ENCODE measurements at regions not wholly inside any gene's neighbourhood (a gene's known extent, or its start where the extent isn't known, plus 50 kb on each side); places are given as distances from the start of the nearest gene placed in this dataset.

DNA sequence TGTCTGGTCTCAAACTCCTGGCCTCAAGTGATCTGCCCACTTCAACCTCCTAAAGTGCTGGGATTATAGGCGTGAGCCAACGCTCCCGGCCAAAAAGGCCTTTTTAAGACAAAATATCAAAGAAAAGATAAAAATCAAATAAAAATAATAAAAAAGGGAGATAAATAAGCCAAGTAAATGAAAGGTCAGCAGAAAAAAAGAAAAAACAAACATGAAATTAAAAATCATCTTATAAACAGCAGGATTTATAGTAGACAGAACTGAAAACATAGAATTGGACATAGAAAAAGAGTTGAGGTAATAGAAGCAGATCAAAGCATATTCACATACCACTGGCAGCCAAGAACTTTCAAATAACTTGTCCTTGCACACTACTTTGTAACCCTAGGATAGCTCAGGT lies 983.4 kb downstream of the ROBO2 start:
- DNase-seq, result no peak
- Histone ChIP-seq H3K27me3 (no peaks in the 10 kb centered on the region), H3K9me3 (no peaks in the 10 kb centered on the region), H3K4me3 (no peak overlapping the region), H3K4me1 (no peaks in the 10 kb centered on the region), H3K27ac (no peak overlapping the region), H3K36me3 (ENCODE audit: low read depth, missing control alignments) (no peaks in the 10 kb centered on the region)
- WGBS, 2 donors, result 95% methylated on average over 3 of the region's 3 CpGs
- intact Hi-C loops (cut with DNase I; ENCODE audit: low total_unique reads), result no loop called here
- TF ChIP-seq, protein P1, sequence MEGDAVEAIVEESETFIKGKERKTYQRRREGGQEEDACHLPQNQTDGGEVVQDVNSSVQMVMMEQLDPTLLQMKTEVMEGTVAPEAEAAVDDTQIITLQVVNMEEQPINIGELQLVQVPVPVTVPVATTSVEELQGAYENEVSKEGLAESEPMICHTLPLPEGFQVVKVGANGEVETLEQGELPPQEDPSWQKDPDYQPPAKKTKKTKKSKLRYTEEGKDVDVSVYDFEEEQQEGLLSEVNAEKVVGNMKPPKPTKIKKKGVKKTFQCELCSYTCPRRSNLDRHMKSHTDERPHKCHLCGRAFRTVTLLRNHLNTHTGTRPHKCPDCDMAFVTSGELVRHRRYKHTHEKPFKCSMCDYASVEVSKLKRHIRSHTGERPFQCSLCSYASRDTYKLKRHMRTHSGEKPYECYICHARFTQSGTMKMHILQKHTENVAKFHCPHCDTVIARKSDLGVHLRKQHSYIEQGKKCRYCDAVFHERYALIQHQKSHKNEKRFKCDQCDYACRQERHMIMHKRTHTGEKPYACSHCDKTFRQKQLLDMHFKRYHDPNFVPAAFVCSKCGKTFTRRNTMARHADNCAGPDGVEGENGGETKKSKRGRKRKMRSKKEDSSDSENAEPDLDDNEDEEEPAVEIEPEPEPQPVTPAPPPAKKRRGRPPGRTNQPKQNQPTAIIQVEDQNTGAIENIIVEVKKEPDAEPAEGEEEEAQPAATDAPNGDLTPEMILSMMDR (IDR thresholded peaks at IDR 0.05), result no peak
- TF ChIP-seq POLR2A (IDR thresholded peaks at IDR 0.05), result no peak

DNA sequence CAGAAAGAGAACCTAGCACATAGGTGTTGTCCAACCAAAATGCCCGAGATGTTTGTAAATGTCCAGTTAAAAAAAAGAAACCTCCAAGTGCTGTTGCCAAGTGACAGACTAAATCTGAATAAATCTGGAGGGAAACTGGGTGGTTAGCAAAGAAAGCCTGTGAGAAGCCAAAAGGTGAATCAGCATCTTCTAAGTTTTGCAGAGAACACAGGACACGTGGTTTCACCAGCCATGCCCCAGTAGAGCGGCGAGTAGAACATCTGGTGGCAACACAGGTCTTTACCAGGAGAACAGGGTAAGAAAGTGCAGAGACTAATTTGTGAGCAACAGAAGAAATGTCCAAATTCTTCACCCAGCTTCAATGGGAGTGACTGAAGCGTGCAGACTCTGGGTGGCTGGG lies 986.0 kb downstream of the ROBO2 start:
- Histone ChIP-seq H3K9me3 (no peaks in the 10 kb centered on the region), H3K36me3 (ENCODE audit: low read depth, missing control alignments) (no peaks in the 10 kb centered on the region), H3K27ac (no peak overlapping the region), H3K4me1 (no peaks in the 10 kb centered on the region), H3K27me3 (no peaks in the 10 kb centered on the region), H3K4me3 (no peak overlapping the region)
- TF ChIP-seq POLR2A (IDR thresholded peaks at IDR 0.05), result no peak
- TF ChIP-seq, protein P1 (IDR thresholded peaks at IDR 0.05), result no peak
- no peak for DNase-seq
- intact Hi-C loops (cut with DNase I; ENCODE audit: low total_unique reads), result no loop called here
- WGBS, 2 donors, result 76 to 92% methylated on average over 5 of the region's 5 CpGs

DNA sequence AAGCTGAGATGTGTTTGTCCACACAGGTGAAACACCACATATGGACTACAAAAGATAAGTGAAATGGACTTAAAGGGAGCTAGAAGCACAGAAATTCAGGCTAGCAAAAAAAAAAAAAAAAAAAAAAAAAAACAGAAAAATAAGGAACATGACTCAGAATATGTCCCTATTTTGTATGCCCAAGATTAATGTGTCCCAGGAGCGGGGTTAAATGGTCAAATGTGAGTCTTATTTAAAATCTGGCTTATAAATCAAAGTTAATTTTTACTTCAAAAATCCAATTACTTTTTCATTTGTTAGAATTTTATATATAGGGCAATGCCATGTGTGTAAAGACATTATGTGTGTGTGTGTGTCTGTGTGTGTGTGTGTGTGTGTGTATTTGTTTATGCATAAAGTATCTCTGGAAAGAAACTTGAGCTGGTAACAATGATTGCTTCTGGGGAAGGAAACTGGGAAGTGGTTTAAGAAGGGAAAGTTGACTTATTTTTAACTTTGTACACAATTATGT lies 986.5 kb downstream of the ROBO2 start:
- 82 to 87% methylated on average over 1 of the region's 1 CpG for WGBS, 2 donors
- H3K4me3 ChIP-seq, result no peak overlapping the region
- no peaks in the 10 kb centered on the region for H3K36me3 ChIP-seq (ENCODE audit: low read depth, missing control alignments)
- H3K27ac ChIP-seq, result no peak overlapping the region
- intact Hi-C loops (cut with DNase I; ENCODE audit: low total_unique reads), result no loop called here
- no peaks in the 10 kb centered on the region for H3K27me3 ChIP-seq
- no peak for DNase-seq
- TF ChIP-seq POLR2A (IDR thresholded peaks at IDR 0.05), result no peak
- TF ChIP-seq, protein P1 (IDR thresholded peaks at IDR 0.05), result no peak
- H3K9me3 ChIP-seq, result no peaks in the 10 kb centered on the region
- H3K4me1 ChIP-seq, result no peaks in the 10 kb centered on the region

DNA sequence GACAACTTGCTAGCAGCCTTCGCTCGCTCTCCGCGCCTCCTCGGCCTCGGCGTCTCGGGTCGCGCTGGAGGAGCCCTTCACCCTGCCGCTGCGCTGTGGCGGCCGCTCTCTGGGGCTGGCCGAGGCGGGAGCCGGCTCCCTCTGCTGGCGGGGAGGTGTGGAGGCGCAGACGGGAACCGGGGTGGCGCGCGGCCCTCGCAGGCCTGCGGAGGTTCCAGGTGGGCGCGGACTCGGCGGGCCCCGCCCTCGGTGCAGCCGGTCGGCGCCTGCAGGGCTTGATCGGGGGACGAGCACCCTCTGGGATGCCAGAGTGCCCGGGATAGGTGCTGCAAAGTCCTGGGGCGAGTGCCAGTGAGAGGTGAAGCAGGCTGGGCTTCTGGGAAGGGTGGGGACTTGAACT lies 989.9 kb downstream of the ROBO2 start:
- Histone ChIP-seq H3K27ac (no peak overlapping the region), H3K4me3 (peak overlapping the region; percentile 49 to 50), H3K27me3 (no peaks in the 10 kb centered on the region), H3K4me1 (no peaks in the 10 kb centered on the region), H3K36me3 (ENCODE audit: low read depth, missing control alignments) (no peaks in the 10 kb centered on the region), H3K9me3 (no peaks in the 10 kb centered on the region)
- intact Hi-C loops (cut with DNase I; ENCODE audit: low total_unique reads), result no loop called here
- WGBS, 2 donors, result 71 to 75% methylated on average over 38 of the region's 39 CpGs
- no peak for TF ChIP-seq POLR2A (IDR thresholded peaks at IDR 0.05)
- TF ChIP-seq, protein P1 (IDR thresholded peaks at IDR 0.05), result peak in 1 of 3 experiments; percentile 21
- peak; percentile 62 for DNase-seq

DNA sequence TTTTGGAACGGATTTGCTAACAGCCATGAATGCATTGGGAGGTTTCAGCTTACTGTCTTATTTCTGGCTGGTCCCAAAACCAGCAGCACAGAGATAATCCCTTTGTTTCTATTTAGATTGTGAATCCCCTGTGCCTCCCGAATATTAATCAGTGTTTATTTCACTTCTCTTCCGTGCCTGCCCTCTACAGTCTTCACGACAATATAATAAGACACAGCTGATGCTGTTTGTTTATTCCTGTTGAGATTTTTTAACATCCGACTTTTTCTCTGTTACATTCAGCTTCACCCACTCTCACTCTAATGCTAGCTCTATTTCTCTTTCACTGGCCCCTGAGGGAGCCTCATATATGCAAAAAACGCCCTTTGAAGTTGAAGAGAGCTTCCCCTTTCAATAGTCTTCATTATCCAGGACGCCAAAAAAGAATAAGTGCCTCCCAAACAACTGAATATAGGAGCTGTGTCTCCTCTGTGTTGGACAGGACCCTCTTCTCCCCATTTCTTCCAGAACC lies 995.3 kb downstream of the ROBO2 start:
- intact Hi-C loops (cut with DNase I; ENCODE audit: low total_unique reads), result no loop called here
- Histone ChIP-seq H3K27ac (no peak overlapping the region), H3K27me3 (no peaks in the 10 kb centered on the region), H3K4me1 (no peaks in the 10 kb centered on the region), H3K9me3 (no peaks in the 10 kb centered on the region), H3K4me3 (no peak overlapping the region), H3K36me3 (ENCODE audit: low read depth, missing control alignments) (no peaks in the 10 kb centered on the region)
- TF ChIP-seq, protein P1 (IDR thresholded peaks at IDR 0.05), result no peak
- TF ChIP-seq POLR2A (IDR thresholded peaks at IDR 0.05), result no peak
- no peak for DNase-seq
- WGBS, 2 donors, result 28 to 37% methylated on average over 7 of the region's 7 CpGs

All from testis (tissue), 2 donors.